ENCODE measurements at regions not wholly inside any gene's neighbourhood (a gene's known extent, or its start where the extent isn't known, plus 50 kb on each side); places are given as distances from the start of the nearest gene placed in this dataset.
"Not testable (repeated sequence)": the region's sequence is repeated elsewhere in the genome, so short reads cannot be mapped to it uniquely, and the experiment has no call there.

DNA sequence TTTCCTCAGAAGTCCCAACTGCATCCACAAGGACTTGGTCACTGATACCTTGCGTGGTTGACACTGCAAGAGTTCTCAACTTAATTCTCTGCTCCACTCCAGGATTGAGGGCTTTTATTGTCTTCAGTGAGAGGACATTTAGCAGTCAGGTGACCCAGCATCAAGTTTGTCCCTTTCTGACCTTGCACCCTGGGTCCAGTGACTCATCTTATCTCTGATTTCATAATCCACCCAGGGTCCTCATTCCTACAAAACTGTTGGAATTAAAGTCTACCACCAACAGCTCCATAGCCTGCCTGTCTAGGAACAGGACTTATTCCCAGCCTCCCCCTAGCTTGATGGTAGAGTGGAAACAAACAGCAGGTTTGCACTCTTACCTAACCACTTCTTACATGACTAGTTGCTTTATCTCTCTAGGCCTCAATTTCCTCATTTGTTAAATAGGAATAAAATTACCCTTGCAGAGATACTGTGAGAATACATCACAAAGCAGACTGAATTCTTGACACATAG lies 151.3 kb upstream of the LPP start:
- DNase-seq = no peak

DNA sequence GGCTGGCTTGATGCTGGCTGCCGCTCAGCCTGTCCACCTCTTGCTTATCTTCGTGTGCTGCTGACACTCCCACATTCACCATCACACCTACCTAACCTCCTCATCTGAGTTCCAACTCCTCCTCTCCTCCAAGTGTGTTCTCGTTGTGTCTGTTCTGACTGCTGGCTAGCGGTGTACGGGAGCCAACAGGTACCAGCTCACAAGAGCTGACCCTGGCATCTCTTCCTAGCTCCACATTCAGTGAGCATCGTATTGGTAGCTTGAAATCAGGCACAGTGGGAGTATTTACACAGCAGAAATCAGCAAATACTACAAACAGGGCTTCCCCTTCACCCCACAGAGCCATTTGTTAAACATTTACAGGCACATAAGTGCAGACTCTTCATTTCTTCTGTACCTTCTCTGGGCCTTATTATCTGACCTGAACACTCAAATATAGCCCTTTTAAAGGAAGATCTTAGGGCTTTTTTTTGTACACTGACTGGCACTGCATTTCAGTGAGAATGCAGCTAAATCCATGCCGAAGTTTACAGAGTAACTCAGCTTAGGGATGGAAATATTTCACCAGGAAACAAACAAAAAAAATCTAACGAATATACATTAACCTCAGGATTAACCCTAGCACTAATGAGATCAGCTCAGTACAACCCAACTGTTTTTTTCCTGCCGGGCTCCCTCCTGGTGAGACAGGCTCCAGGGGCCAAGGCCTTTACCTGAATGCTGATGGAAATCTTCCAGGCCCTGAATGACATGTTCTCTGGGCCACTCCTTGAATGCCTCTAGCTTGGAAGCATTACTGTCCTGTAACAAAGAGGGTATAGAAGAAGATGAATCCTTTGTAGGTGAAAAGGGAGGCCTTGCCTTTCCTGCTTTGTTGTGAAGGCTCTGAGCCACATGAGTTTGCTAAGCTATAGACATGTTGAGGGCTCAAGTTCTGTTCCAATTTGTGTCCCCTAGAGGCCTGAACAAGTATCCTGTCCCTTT lies 150.5 kb upstream of the LPP start:
- DNase-seq = no peak

DNA sequence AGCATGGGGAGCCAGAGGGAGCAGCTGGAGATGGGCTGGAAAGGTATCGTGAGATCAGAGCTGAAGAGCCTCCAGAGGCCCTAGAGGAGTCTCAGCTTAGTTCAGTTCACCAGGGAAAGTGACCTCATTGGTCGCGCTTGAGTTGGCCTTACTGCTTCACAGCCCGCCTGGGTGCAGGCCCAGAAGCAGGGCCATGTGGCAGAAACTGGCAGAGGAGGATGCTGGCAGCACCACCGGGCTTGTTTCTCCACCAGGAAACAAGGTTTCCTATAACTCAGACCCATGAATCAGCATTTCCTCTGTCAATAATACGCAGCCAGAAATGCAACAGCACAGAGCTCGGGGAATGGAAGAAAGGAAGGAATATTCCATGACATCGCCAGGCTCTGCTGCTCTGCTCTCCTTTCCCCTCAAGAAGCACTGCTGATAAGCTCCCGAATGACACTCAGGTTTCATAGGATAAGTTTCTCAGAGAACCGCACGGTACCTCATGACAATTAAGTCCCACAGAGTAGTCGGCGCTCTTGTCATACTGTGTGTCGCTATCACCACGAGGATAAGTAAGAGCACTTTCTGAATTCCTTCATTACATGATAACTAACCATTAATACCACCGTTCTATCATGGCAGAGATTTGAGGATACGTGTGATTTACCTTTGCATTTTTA lies 147.1 kb upstream of the LPP start:
- DNase-seq = no peak

DNA sequence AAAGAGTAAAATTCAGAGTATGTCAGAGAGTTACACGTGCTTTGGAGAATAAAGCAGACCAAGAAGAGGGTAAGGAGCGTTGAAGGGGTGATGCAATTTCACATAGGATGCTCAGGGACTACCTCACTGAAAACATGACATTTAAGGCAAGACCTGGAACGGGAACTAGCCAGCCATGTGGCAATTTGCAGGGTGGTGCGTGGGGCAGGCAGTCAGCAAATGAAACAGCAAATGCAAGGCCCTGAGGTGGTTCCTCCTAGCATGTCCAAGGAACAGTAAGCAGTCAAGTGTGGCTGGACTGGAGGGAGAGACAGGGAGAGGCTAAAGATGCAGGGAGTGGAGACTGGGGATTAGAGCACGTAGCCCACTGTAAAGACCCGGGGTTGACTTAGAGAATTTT lies 146.1 kb upstream of the LPP start:
- DNase-seq = no peak

DNA sequence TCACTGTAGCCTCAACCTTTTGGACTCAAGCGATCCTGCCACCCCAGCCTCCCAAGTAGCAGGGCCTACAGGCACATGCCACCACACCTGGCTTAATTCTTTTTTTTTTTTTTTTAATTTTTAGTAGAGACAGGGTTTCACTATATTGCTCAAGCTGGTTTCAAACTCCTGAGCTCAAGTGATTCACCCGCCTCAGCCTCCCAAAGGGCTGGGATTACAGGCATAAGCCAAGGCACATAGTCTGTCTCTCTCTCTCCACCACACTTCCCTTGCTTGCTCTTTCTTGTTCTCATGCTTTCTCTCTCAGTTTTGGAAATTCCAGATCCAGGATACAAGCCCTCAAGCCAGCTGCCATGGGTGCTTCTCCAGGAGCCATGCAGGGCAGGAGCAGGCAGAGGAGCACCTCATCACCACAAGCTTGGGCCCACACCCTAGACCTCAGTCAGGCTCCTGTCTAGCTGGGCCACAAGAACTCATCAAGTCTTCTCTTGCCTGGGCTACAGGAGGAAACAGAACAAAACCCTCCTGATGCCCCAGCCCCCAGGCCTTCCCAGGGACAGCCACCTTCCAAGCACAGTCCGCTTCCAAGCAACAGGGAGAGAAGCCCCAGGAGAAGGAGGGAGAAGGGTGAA lies 145.3 kb upstream of the LPP start:
- no peak for DNase-seq

DNA sequence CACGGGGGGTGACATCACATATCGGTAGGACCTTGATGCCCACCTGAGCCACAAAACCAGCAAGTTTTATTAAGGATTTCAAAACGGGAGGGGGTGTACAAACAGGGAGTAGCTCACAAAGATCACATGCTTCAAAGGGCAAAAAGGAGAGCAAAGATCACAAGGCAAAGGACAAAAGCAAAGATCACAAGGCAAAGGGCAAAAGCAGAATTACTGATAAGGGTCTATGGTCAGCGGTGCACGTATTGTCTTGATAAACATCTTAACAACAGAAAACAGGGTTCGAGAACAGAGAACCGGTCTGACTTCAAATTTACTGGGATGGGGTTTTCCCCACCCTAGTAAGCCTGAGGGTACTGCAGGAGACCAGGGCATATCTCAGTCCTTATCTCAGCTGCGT lies 143.5 kb upstream of the LPP start:
- DNase-seq = no peak

DNA sequence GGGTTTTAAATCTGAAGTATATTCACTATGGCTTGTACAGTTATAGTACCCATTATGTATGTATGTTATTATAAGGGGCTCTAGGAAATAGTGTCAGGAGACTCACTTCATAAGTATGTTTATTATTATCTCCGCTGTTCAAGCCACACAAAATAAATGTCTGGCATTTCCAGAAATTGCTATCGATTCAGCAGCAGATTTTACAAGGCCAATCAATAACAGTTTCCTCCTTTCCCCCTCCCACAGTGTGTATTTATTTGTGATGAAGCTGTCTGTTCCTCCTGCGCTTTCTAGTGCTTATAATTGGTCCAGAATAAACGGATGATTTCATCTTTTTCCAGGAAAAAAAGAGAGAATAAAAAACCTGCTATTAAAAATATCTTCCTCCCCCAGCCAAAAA lies 134.2 kb upstream of the LPP start:
- no peak for DNase-seq

DNA sequence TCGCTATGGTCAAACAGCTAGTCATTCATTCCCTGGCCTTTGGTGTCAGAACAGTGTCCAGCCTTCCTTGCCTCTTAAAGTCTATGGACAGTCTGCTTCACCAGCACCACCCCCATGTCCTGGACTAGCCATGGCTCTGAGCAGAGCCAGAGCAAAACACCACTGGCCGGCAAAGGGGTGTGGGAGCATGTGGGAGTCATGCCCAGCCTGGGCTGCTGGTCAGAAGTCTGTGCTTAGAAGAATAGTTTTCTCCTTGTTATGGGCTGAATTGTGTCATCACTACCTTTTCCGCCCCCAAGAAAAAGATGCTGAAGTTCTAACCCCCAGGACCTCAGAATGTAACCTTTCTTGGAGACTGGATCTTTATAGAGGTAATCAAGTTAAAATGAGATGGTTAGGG lies 132.9 kb upstream of the LPP start:
- DNase-seq = no peak

DNA sequence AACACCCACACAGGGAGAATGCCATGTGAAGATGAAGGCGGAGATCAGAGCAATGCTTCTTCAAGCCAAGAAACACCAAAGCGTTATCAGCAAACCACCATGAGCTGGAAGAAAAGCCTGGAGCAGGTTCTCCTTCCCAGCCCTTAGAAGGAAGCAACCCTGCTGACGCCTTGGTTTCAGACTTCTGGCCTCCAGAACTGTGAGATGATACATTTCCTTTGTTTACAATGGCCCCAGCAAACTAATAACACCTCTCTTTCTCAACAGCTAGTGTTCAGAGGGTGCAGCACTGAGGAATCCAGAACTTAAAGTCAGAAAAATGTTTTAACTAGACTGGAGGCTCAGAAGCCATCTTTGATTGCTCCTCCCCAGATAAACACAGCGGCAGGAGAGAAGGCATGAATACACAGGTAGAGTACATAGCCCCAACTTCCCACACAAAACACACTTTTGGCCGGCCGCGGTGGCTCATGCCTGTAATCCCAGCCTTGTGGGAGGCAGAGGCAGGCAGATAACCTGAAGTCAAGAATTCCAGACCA lies 132.4 kb upstream of the LPP start:
- DNase-seq = no peak

DNA sequence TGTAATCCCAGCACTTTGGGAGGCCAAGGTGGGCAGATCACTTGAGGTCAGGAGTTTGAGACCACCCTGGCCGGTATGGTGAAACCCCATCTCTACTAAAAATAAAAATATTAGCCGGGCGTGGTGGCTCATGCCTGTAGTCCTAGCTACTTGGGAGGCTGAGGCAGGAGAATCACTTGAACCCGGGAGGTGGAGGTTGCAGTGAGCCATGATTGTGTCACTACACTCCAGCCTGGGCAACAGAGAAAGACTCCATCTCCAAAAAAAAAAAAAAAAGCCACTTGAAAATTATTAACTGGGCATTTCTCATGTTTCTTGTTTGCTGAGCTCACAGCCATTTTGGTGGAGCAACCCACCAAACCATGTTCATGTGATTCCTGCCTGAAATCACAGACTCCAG lies 131.1 kb upstream of the LPP start:
- DNase-seq = not testable (repeated sequence)

DNA sequence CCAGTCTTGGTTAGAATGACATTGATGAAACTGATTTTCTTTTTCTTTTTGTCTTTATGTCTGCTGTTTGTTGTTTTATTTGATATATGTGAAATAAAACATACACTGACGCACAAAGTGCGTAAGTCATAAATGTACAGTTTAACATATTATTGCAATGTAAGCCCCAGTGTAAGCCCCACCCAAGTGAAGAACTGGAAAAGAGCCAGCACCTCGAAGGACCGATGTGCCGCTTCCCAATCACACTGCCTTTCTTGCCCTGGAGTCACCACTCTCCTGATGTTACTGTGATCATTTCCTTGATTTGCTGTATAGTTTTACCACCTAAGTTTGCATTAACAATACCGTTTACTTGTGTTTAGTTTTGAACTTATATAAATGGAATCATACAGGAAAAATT lies 128.4 kb upstream of the LPP start:
- DNase-seq = no peak

DNA sequence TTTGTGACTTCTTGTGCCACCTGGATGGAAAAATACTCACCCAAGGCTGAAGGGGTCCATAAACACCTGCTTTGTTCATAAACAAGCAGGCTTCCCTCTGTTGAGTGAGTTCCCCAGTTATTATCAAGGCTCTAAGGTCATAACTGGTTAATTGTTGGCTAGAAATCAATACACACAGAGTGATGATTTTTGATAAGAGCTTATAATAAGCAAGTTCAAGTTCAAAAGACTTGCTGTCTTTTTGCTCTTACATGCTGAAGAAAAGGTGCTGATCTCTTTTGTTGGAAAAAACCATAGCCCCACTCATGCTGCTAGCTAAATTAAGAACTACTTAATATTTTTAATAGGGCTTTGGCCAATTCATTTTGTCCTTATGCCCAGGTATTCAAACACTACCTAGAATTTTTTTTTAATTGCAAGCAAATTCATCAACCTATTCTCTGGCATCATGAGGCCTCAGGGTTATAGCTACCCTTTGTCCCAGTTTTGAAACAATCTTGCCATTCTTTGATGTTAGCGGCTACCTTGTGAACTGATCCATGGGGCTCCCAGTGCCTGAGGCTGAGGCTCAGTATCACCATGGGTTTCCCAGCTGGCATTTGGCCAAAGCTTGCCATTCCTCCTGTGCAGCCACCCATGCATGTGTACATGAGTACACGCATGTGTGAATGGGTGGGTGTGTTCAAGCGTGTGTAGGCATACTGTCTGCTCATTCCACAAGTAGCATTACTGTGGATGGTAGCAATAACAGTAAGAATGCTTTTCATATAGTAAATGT lies 127.6 kb upstream of the LPP start:
- DNase-seq = no peak

DNA sequence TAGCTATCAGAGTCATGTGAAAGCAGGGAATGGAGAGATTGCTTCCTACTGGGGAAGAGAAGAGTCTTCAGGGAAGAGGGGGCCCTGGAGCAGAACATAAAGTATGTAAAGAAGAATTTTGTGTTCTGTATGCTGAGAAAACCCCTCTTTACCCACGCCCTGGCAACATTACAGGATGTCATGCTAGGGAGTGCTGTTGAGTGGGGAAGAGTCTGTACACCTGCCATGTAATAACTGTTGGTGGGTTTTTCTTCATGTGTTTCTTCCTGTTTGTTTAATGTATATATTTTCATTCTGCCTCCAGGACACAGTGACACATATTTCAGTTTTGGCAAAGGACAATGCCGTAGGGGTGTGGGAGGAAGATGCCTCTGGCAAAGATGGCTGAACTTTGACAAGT lies 122.8 kb upstream of the LPP start:
- DNase-seq = no peak

DNA sequence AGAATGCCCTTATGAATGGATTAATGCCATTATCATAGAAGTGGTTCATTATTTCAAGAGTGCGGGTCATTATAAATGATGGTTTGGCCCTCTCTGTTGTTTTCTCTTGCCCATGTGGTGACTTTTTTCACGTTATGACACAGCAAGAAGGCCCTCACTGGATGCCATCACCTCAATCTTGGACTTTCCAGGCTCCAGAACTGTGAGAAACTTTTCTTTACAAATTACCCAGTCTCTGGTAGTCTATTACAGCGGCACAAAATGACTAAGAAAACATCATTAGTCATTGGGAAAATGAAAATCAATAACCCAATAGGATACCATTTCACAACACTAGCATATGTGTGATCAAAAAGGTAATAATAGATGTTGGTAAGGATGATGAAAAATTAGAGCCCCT lies 119.0 kb upstream of the LPP start:
- DNase-seq = no peak

DNA sequence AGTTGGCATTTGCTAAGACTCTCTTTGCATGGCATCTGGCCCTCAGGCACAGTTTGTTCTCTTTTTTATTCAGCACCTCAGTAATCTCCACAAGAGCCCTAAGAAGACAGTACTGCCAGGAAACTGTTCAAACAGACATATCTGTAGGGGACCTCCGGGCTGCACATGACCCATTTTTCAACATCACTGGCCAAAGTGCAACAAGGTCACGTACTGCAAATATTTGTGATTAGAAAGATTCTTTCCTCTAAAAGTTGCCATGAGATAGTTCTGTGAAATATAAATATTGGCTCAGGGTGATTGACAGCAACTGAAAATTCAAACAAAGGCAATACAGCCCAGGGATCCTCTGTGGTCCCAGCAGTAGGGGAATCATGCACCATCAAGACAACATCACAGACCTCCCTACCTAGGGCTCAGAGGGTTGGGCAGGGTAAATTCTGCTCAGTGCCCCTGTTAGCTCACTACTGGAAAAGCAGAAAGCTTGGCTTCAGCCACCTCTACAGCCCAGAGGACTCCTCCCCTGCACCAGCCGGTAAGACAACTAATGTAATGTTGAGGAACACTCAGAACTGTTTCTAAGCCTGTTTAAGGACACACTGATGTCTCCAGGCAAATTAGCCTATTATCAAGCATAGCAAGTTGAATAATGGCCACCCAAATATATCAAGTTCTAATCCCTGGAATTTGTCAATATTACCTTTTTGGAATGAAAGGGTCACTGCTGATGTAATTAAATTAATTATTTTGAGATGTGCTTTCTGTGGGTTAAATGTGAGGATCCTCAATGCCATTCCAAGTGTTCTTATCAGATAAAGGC lies 117.4 kb upstream of the LPP start:
- DNase-seq = no peak

DNA sequence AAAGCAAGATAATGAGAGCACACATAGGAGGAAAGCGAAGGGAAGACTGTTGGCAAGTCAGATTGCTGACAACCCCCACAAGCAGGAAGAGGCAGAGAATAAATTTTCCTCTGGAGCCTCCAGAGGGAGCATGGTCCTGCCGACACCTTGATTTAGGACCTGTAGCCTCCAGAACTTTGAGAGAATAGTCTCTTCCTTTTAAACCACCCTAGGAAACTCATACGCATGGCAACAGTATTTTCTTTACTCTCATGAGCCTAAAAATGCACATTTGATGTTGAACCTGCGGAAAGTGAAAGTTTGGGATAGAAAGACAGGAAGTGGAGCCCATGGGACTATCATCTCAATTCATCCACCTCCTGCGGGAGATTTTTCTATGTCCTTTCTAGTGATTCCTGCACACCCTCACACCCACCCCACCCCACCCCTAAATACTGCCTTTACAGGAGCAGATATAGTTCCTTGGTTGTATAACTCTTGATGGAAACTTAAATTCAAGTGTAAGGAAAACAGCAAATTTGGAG lies 116.7 kb upstream of the LPP start:
- DNase-seq = no peak

DNA sequence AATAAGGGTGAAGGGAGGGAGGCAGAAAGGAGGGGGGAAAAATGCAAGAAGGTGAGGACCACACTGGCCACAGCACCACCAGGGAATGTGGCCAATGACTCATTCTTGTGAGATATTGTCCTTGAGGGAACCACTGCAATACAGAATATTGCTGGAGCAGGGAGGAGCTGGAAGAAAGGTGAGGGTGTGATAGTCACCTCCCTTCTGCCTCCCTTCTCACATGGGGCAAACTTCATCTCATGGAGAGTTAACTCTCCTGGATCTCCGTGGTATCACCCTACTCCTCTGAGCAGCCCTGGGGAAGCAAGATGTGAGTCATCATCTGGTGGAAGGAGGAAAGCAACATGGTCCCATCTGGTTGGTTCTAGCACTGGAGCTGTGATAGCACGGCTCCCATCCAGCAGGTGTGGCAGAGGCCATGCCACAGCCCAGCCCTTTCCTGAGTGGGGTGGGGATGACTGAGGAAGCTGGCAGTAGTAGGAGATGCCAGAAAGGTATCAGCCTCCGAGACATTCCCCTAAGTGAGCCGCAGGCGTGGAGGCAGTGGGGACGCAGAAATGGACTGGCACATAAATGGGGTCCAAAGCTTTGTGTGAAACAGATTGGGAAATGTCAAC lies 115.9 kb upstream of the LPP start:
- no peak for DNase-seq

DNA sequence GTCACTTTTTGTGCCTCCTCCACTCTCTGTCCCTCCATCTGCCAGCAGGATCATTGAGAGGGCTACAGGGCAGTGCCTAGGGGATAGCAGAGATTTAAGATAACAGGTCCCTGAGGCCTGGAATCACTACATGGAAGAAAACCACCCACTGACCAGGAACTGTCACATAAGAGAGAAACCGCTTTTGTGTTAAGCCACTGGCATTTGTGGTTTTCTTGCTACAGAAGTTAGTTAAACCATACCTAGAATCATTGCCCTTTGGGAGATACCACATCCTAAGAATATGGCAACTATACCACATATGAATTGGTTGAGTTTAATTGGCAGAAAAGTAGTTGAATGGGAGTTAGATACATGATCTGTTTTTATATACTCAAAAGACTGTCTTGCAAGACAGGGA lies 112.8 kb upstream of the LPP start:
- DNase-seq = no peak

DNA sequence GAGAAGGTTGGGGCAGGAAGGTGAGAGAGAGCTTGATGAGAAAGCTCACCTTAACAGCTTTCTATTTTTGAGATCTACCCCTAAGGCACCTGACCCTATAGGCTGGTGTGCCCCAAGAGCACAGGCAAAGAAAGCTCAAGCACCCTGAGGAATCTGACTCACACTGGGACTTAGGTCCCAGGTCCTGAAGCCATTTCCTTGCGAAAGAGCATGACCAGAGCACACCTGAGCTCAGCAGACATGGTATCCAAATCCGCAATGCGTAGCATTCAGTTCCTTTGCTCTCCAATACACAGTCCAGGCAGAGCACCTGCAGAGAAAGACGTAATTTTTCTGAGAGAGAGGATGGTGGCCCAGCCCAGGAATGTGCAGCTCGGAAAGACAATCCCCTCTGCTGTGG lies 112.1 kb upstream of the LPP start:
- no peak for DNase-seq

DNA sequence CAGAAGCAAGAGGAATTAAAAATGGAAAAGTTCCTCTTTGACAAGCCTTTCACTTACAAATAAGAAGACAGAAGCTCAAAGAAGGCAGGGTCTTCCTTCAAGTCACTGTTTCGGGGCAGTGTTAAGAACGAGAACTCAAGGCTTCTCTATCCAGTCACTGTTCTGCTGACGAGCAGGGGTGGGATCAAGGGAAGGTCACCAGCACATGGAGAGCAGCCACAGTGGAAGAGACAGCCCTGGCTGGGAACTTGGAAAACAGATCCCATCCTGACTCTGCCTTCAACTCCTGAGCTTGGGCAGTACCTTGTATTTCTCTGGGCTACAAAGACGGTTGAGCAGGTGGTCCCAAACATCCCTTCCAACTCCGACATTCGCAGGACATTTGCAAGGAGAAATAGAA lies 111.5 kb upstream of the LPP start:
- DNase-seq = no peak

DNA sequence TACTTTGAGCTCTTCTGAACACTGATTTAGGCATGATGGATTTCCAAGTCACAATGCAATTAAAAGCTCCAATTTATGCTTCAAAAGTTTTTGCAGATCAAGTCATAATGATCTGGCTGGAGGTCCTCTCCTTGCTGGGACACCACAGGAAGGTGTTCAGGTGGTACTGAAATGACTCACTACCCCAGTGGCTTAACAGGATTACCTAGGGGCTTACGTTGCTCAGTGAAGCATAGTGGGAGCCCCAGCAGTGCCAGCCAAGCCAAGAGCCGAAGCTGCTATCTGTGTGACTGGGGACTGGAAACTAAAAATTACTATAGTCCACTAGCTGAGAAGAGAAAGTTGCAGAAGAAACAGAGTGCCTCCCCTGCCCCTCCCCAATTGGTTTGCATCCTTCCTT lies 110.1 kb upstream of the LPP start:
- no peak for DNase-seq

Data from effector CD8-positive, alpha-beta T cell (primary cell).